ENCODE measurements at regions not wholly inside any gene's neighbourhood (a gene's known extent, or its start where the extent isn't known, plus 50 kb on each side); places are given as distances from the start of the nearest gene placed in this dataset.

- no peak overlapping the region for H3K27ac Mint-ChIP-seq (ENCODE audit: unreplicated experiment)
- no peaks in the 10 kb centered on the region for H3K27me3 Mint-ChIP-seq (ENCODE audit: low read depth)
- peaks cover 6% of the 10 kb centered on the region for H3K4me1 Mint-ChIP-seq
- H3K4me3 Mint-ChIP-seq: no peak overlapping the region
- no peak for DNase-seq (ENCODE audit: low read depth, low spot score)
- no peak for TF ChIP-seq CTCF (conservative IDR thresholded peaks at IDR 0.05)
- H3K9me3 Mint-ChIP-seq: peaks cover 10% of the 10 kb centered on the region
- H3K36me3 Mint-ChIP-seq (ENCODE audit: low read depth): peaks cover 3% of the 10 kb centered on the region
These were observed 838.9 kb upstream of the DDX18 start for GRCh38 chr2:116975608-116976007.

GRCh38 chr2:116979916-116980764, 834.4 kb upstream of the DDX18 start:
- H3K4me3 Mint-ChIP-seq: no peak overlapping the region
- peaks cover 6% of the 10 kb centered on the region for H3K4me1 Mint-ChIP-seq
- peaks cover 4% of the 10 kb centered on the region for H3K36me3 Mint-ChIP-seq (ENCODE audit: low read depth)
- TF ChIP-seq CTCF (conservative IDR thresholded peaks at IDR 0.05): no peak
- no peaks in the 10 kb centered on the region for H3K27me3 Mint-ChIP-seq (ENCODE audit: low read depth)
- DNase-seq (ENCODE audit: low read depth, low spot score): no peak
- peaks cover 15% of the 10 kb centered on the region for H3K9me3 Mint-ChIP-seq
- H3K27ac Mint-ChIP-seq (ENCODE audit: unreplicated experiment): peak overlapping the region; percentile 4

GRCh38 chr2:116987447-116987846, 827.0 kb upstream of the DDX18 start:
- Mint-ChIP-seq H3K4me3 (no peak overlapping the region), H3K9me3 (peaks cover 16% of the 10 kb centered on the region), H3K4me1 (no peaks in the 10 kb centered on the region), H3K27me3 (ENCODE audit: low read depth) (no peaks in the 10 kb centered on the region), H3K27ac (ENCODE audit: unreplicated experiment) (no peak overlapping the region), H3K36me3 (ENCODE audit: low read depth) (peaks cover 4% of the 10 kb centered on the region)
- DNase-seq (ENCODE audit: low read depth, low spot score): no peak
- TF ChIP-seq CTCF (conservative IDR thresholded peaks at IDR 0.05): no peak

GRCh38 chr2:116988303-116988702, 826.2 kb upstream of the DDX18 start:
- TF ChIP-seq CTCF (conservative IDR thresholded peaks at IDR 0.05): no peak
- Mint-ChIP-seq H3K27ac (ENCODE audit: unreplicated experiment) (no peak overlapping the region), H3K4me3 (no peak overlapping the region), H3K9me3 (peaks cover 14% of the 10 kb centered on the region), H3K36me3 (ENCODE audit: low read depth) (peaks cover 4% of the 10 kb centered on the region), H3K27me3 (ENCODE audit: low read depth) (no peaks in the 10 kb centered on the region), H3K4me1 (no peaks in the 10 kb centered on the region)
- DNase-seq (ENCODE audit: low read depth, low spot score): no peak

- TF ChIP-seq CTCF (conservative IDR thresholded peaks at IDR 0.05): no peak
- no peak for DNase-seq (ENCODE audit: low read depth, low spot score)
- Mint-ChIP-seq H3K27me3 (ENCODE audit: low read depth) (no peaks in the 10 kb centered on the region), H3K4me3 (no peak overlapping the region), H3K4me1 (no peaks in the 10 kb centered on the region), H3K36me3 (ENCODE audit: low read depth) (no peaks in the 10 kb centered on the region), H3K9me3 (no peaks in the 10 kb centered on the region), H3K27ac (ENCODE audit: unreplicated experiment) (no peak overlapping the region)
These were observed 795.1 kb upstream of the DDX18 start for GRCh38 chr2:117019357-117019756.
